ENCODE measurements at regions not wholly inside any gene's neighbourhood (a gene's known extent, or its start where the extent isn't known, plus 50 kb on each side); places are given as distances from the start of the nearest gene placed in this dataset.

DNA sequence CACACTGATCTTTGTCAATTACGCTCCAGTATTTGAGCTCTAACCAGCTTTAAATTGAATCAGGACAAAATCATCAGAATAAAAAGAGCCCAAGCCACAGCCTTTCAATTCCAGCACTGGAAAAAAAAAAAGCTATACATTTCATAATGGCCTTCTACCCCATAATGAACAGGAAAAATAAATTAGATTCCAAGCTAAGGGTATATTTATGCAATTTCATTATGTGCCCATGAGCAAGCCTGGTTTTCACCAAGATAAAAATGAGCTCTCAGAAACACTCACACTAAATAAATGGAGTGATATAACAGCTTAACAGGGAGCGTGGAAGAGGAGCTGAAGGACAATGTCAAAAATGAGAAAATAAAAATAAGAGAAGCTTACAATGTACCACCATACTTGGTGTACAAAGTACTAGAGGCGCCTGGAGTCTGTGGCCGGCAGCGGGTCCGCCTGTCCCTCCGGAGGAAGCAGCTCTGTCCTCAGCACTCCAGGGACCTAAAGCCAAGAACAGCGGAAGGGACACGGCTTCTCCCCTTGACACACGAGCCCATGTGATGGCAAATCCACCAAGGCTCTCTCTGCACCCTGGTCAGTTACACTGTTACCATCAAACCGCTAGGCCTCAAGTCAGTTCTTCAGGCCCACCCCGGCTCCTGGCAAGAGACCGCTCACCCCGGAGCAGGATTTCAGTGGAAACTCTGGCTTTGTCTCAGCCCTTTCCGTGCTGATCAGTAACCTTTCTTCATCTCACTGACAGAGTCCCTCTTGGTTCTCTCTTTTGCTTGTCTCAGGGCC is 69.6 kb downstream of the RBFOX3 start:
- TF ChIP-seq, protein P1, sequence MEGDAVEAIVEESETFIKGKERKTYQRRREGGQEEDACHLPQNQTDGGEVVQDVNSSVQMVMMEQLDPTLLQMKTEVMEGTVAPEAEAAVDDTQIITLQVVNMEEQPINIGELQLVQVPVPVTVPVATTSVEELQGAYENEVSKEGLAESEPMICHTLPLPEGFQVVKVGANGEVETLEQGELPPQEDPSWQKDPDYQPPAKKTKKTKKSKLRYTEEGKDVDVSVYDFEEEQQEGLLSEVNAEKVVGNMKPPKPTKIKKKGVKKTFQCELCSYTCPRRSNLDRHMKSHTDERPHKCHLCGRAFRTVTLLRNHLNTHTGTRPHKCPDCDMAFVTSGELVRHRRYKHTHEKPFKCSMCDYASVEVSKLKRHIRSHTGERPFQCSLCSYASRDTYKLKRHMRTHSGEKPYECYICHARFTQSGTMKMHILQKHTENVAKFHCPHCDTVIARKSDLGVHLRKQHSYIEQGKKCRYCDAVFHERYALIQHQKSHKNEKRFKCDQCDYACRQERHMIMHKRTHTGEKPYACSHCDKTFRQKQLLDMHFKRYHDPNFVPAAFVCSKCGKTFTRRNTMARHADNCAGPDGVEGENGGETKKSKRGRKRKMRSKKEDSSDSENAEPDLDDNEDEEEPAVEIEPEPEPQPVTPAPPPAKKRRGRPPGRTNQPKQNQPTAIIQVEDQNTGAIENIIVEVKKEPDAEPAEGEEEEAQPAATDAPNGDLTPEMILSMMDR (IDR thresholded peaks at IDR 0.05): no peak
- no peak overlapping the region for H3K4me3 Mint-ChIP-seq
- intact Hi-C loops (cut with micrococcal nuclease): no loop called here
- no peaks in the 10 kb centered on the region for H3K36me3 Mint-ChIP-seq (ENCODE audit: low read depth)
- no peak for ATAC-seq
- ChIA-PET CTCF (interaction anchor here (1.2 kb wide), 1 partner anchor 167 kb away, joined by 4 read pairs; no protein-coding TSS in a partner anchor), POLR2A (no interaction called here)
- no peak overlapping the region for H3K27ac Mint-ChIP-seq
- peaks cover 6% of the 10 kb centered on the region for H3K27me3 Mint-ChIP-seq
- H3K4me1 Mint-ChIP-seq (ENCODE audit: low read depth): no peaks in the 10 kb centered on the region
- no peak for DNase-seq
- H3K9me3 Mint-ChIP-seq: no peaks in the 10 kb centered on the region

GRCh38 chr17:79539944-79540705 is 70.7 kb downstream of the RBFOX3 start:
- CTCF ChIA-PET: interaction anchor here (1.2 kb wide), 1 partner anchor 72 kb away, joined by 4 read pairs; no protein-coding TSS in a partner anchor
- DNase-seq (no peak), ATAC-seq (no peak)
- Mint-ChIP-seq H3K4me3 (no peak overlapping the region), H3K9me3 (no peaks in the 10 kb centered on the region), H3K27me3 (peaks cover 3% of the 10 kb centered on the region), H3K27ac (no peak overlapping the region), H3K36me3 (ENCODE audit: low read depth) (no peaks in the 10 kb centered on the region), H3K4me1 (ENCODE audit: low read depth) (no peaks in the 10 kb centered on the region)
- intact Hi-C loops (cut with micrococcal nuclease): no loop called here
- TF ChIP-seq, protein P1 (IDR thresholded peaks at IDR 0.05): no peak
- POLR2A ChIA-PET: no interaction called here

- Mint-ChIP-seq H3K4me3 (no peak overlapping the region), H3K36me3 (ENCODE audit: low read depth) (no peaks in the 10 kb centered on the region), H3K27ac (no peak overlapping the region), H3K9me3 (no peaks in the 10 kb centered on the region), H3K27me3 (no peaks in the 10 kb centered on the region), H3K4me1 (ENCODE audit: low read depth) (no peaks in the 10 kb centered on the region)
- no peak for DNase-seq
- ATAC-seq: no peak
- ChIA-PET CTCF (no interaction called here), POLR2A (no interaction called here)
- intact Hi-C loops (cut with micrococcal nuclease): no loop called here
- TF ChIP-seq, protein P1 (IDR thresholded peaks at IDR 0.05): no peak
Measured at GRCh38 chr17:79538291-79538690, 72.6 kb downstream of the RBFOX3 start.

DNA sequence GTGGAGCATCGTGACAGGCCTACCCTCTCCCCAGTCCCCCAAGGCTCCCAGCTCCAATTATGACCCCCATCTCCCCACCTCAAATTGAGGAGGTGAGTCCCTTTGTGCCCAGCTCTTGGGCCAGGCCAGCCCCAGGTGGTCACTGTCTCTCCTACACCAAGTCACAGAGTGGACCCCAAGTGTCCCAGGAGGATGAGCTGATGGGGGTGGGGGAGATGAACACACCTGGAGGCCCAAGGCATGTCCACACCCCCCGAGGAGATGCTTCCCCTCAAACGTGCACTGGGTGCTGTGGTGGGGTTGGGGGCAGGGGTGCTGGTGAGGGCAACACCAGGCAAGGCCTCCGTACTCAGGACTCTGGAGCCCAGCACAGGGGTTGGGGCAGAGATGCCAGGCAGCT is 73.2 kb downstream of the RBFOX3 start:
- Mint-ChIP-seq H3K27me3 (no peaks in the 10 kb centered on the region), H3K4me3 (no peak overlapping the region), H3K36me3 (ENCODE audit: low read depth) (no peaks in the 10 kb centered on the region), H3K4me1 (ENCODE audit: low read depth) (no peaks in the 10 kb centered on the region), H3K27ac (no peak overlapping the region), H3K9me3 (no peaks in the 10 kb centered on the region)
- ChIA-PET POLR2A (no interaction called here), CTCF (no interaction called here)
- intact Hi-C loops (cut with micrococcal nuclease): no loop called here
- TF ChIP-seq, protein P1 (IDR thresholded peaks at IDR 0.05): no peak
- no peak for ATAC-seq
- no peak for DNase-seq

DNA sequence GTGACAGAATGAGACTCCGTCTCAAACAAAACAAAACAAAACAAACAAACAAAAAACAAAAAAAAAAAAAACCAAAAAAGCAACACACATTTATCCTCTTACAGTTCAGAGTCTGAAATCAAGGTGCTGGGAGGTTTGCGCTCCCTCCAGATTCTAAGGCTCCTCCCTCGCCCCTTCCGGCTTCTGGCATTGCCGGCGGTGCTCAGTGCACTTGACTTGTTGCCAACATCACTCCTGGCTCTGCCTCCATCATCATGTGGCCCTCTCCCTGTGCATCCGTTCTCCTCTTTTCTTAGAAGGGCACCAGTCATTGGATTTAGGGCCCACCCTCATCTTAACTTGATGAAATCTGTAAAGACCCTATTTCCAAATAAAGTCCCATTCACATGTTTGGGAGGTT is 73.8 kb downstream of the RBFOX3 start:
- POLR2A ChIA-PET: no interaction called here

More for the DNA sequence above, 73.8 kb downstream of the RBFOX3 start:
- TF ChIP-seq, protein P1 (IDR thresholded peaks at IDR 0.05): no peak
- CTCF ChIA-PET: no interaction called here
- H3K27me3 Mint-ChIP-seq: no peaks in the 10 kb centered on the region
- no peaks in the 10 kb centered on the region for H3K36me3 Mint-ChIP-seq (ENCODE audit: low read depth)
- no peak overlapping the region for H3K4me3 Mint-ChIP-seq
- intact Hi-C loops (cut with micrococcal nuclease): no loop called here
- H3K9me3 Mint-ChIP-seq: no peaks in the 10 kb centered on the region
- DNase-seq: no peak
- H3K4me1 Mint-ChIP-seq (ENCODE audit: low read depth): no peaks in the 10 kb centered on the region
- no peak for ATAC-seq
- H3K27ac Mint-ChIP-seq: no peak overlapping the region
